Right lobe of liver (tissue), 4 donors: ENCODE measurements at regions not wholly inside any gene's neighbourhood (a gene's known extent, or its start where the extent isn't known, plus 50 kb on each side); places are given as distances from the start of the nearest gene placed in this dataset.

Experiments
- POLR2A ChIP-seq: fragments of 450-650 bp; IDR thresholded peaks from one replicate; pipeline ENCODE4 v1.6.1; 2017; ENCODE audit warnings: antibody characterized with exemption, mild to moderate bottlenecking
- TF ChIP-seq, protein P1 (sequence below), 4 donors: fragments of 200-600 bp in 3 of 4; fragments of 450-650 bp in 1 of 4; IDR thresholded peaks; one replicate each; pipeline versions ENCODE4 v1.5.1 to v1.8.0; 2016 to 2022; ENCODE audit warnings: antibody characterized with exemption in 4 of 4, mild to moderate bottlenecking in 2 of 4
- donor health status: DM: no; HTN: no; CAD: no.
- donor health status: DM: no; HTN: no; CAD: no.
- donor health status: DM: no; HTN: yes; CAD: no.

DNA sequence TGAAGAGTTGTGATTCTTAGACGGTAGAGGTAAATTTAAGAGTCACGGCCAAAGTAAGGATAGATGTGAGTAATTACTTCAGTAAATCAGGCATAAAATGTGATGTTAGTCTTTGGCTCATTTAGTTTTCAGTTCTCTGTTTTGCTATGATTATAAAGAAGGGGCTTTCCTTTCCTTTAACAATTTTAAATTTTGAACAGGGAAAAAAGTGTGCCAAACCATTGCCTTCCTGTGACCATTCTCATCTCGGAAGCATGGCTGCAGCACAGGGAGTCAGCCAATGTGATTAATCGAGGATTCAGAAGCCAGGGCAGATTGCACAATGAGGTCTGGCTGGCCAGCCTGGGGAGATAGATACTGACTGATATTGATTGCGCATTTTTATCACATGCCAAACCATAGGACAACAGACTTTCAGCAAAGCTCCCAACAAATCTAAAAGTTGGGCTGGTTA lies 480.2 kb upstream of the PRICKLE1 start:
- TF ChIP-seq, protein P1, sequence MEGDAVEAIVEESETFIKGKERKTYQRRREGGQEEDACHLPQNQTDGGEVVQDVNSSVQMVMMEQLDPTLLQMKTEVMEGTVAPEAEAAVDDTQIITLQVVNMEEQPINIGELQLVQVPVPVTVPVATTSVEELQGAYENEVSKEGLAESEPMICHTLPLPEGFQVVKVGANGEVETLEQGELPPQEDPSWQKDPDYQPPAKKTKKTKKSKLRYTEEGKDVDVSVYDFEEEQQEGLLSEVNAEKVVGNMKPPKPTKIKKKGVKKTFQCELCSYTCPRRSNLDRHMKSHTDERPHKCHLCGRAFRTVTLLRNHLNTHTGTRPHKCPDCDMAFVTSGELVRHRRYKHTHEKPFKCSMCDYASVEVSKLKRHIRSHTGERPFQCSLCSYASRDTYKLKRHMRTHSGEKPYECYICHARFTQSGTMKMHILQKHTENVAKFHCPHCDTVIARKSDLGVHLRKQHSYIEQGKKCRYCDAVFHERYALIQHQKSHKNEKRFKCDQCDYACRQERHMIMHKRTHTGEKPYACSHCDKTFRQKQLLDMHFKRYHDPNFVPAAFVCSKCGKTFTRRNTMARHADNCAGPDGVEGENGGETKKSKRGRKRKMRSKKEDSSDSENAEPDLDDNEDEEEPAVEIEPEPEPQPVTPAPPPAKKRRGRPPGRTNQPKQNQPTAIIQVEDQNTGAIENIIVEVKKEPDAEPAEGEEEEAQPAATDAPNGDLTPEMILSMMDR (IDR thresholded peaks at IDR 0.05), result no peak
- no peak for TF ChIP-seq POLR2A
